Neural cell (in vitro differentiated cells): ENCODE measurements at regions not wholly inside any gene's neighbourhood (a gene's known extent, or its start where the extent isn't known, plus 50 kb on each side); places are given as distances from the start of the nearest gene placed in this dataset.

Source experiments
- TAF1 ChIP-seq: IDR thresholded peaks from 2 replicates; pipeline ENCODE4 v1.6.1; 2012; ENCODE audit warnings: low read depth
- TF ChIP-seq, protein P1 (sequence below): fragments of 450-650 bp; IDR thresholded peaks from 2 replicates; pipeline ENCODE4 v1.5.1; 2014; ENCODE audit warnings: antibody characterized with exemption, mild to moderate bottlenecking, moderate library complexity; ENCODE audit not compliant: poor library complexity, severe bottlenecking
- TF ChIP-seq, protein P2 (sequence below): IDR thresholded peaks from 2 replicates; pipeline ENCODE4 v1.6.1; 2012; ENCODE audit warnings: borderline replicate concordance

GRCh38 chr5:128870373-128870772 lies 94.9 kb upstream of the SLC27A6 start:
- TF ChIP-seq, protein P1, sequence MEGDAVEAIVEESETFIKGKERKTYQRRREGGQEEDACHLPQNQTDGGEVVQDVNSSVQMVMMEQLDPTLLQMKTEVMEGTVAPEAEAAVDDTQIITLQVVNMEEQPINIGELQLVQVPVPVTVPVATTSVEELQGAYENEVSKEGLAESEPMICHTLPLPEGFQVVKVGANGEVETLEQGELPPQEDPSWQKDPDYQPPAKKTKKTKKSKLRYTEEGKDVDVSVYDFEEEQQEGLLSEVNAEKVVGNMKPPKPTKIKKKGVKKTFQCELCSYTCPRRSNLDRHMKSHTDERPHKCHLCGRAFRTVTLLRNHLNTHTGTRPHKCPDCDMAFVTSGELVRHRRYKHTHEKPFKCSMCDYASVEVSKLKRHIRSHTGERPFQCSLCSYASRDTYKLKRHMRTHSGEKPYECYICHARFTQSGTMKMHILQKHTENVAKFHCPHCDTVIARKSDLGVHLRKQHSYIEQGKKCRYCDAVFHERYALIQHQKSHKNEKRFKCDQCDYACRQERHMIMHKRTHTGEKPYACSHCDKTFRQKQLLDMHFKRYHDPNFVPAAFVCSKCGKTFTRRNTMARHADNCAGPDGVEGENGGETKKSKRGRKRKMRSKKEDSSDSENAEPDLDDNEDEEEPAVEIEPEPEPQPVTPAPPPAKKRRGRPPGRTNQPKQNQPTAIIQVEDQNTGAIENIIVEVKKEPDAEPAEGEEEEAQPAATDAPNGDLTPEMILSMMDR = no peak
- TF ChIP-seq, protein P2, sequence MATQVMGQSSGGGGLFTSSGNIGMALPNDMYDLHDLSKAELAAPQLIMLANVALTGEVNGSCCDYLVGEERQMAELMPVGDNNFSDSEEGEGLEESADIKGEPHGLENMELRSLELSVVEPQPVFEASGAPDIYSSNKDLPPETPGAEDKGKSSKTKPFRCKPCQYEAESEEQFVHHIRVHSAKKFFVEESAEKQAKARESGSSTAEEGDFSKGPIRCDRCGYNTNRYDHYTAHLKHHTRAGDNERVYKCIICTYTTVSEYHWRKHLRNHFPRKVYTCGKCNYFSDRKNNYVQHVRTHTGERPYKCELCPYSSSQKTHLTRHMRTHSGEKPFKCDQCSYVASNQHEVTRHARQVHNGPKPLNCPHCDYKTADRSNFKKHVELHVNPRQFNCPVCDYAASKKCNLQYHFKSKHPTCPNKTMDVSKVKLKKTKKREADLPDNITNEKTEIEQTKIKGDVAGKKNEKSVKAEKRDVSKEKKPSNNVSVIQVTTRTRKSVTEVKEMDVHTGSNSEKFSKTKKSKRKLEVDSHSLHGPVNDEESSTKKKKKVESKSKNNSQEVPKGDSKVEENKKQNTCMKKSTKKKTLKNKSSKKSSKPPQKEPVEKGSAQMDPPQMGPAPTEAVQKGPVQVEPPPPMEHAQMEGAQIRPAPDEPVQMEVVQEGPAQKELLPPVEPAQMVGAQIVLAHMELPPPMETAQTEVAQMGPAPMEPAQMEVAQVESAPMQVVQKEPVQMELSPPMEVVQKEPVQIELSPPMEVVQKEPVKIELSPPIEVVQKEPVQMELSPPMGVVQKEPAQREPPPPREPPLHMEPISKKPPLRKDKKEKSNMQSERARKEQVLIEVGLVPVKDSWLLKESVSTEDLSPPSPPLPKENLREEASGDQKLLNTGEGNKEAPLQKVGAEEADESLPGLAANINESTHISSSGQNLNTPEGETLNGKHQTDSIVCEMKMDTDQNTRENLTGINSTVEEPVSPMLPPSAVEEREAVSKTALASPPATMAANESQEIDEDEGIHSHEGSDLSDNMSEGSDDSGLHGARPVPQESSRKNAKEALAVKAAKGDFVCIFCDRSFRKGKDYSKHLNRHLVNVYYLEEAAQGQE = no peak
- no peak for TF ChIP-seq TAF1
